ENCODE measurements at regions not wholly inside any gene's neighbourhood (a gene's known extent, or its start where the extent isn't known, plus 50 kb on each side); places are given as distances from the start of the nearest gene placed in this dataset.
"Not testable (repeated sequence)": the region's sequence is repeated elsewhere in the genome, so short reads cannot be mapped to it uniquely, and the experiment has no call there.

DNA sequence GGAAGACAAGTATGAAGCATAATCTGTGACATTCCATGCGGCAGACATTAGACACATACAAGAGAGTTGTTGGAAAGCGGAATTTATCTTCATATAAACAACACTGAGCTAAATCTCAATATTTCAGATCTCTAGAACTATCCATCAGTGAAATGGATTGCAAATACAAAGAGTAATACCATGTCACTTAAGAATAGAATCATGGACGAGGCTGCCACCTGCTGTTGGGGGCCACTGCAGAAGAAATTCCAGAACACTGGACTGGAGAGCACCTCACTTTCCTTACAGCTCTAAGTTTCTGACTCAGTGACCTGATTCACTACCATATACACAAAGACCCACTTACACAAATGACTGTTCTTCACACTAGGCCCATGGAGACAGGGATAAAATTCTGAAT, 346.7 kb downstream of the OR4F29 start:
- not testable (repeated sequence) for DNase-seq (ENCODE audit: low read depth)

DNA sequence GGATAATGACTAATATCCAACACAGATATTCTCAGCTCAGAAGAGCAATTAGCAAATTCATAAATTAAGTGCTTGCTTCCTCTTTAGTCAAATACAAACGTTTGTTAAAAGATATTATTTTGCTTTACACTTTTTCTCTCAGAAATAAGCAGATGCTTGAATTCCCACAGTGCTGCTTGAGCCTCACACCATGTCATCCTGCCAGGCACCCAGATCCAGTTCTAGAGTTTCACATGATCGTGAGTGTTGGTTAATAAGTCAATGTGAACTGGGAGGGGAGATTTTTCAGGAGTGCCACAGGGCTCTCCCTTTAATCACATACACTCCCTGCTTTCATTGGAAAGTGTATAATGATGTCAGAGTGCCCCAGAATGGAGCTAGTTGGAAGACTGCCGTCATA, 352.0 kb downstream of the OR4F29 start:
- DNase-seq (ENCODE audit: low read depth): not testable (repeated sequence)

DNA sequence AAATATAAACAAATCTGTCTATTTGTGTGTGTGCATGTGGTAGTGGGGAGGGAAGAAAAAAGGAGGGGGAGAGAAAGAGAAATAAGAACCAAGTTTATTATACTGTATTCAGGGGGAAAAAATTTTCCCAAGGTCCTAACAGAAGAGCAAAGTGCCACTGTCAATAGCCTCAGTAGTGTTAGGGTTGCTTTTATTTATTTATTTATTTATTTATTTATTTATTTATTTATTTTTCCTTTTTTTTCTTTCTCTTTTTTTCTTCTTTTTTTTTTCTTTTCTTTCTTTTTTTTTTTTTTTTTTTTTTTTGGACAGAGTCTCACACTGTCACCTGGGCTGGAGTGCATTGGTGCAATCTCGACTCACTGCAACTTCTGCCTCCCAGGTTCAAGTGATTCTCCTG, 352.7 kb downstream of the OR4F29 start:
- DNase-seq (ENCODE audit: low read depth): not testable (repeated sequence)

DNA sequence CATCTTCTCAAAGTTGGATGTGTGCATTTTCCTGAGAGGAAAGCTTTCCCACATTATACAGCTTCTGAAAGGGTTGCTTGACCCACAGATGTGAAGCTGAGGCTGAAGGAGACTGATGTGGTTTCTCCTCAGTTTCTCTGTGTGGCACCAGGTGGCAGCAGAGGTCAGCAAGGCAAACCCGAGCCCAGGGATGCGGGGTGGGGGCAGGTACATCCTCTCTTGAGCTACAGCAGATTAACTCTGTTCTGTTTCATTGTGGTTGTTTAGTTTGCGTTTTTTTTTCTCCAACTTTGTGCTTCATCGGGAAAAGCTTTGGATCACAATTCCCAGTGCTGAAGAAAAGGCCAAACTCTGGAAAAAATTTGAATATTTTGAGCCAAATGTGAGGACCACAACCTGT, 360.2 kb downstream of the OR4F29 start:
- not testable (repeated sequence) for DNase-seq (ENCODE audit: low read depth)

DNA sequence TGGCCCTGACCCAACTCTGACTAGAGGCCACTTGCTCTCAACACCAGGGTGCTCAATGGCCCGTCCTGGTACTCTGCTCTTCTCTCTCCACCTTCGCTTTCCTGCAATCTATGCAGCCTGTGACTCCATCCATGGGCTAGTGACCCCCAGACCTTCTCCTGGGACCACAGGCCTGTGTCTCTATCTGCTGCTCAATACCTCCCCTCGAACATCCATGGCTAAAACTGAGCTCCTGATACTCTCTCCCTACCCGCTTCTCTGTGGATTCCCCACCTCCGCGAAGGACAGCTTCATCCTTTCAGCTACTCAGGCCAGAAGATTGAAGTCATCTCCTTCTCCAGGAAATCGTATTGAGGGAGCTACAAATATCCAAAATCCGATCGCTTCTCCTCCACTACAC, 363.4 kb downstream of the OR4F29 start:
- not testable (repeated sequence) for DNase-seq (ENCODE audit: low read depth)

DNA sequence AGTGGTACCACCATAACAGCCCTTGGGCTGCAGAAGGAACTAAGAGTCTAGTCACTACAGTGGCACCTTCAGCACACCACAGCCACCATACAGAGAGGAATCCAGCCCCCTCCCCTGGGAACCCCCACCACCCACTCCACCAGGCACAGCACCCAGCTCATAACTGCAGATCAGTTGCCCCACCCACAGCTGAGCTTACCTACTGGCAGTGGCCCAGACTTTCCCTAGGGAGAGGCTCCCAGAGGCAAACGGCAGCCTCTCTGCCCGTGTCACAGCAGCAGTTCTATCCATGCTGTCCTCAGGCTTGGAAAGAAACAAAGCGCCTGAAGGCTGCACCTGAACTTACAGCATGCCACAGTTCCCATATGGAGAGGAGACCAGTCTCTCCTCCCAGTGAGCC, 372.3 kb downstream of the OR4F29 start:
- not testable (repeated sequence) for DNase-seq (ENCODE audit: low read depth)

DNA sequence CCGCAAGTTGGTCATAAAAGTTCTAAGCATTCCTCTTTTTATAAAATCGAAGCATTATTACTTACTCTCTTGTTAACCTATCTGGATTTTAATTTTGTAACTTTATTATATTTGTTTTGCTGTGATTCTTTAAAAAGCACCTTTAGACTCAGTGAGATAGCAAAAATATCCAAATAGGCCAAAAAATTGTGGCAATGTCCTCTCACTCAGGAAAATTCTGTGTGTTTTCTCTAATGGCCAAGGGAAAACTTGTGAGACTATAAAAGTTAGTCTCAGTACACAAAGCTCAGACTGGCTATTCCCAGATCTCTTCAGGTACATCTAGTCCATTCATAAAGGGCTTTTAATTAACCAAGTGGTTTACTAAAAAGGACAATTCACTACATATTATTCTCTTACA, 386.4 kb downstream of the OR4F29 start, which contains the start of gene OR4F5:
TSS of gene OR4F5 (plus strand) at position 301 of the 400 bp plus-strand sequence.
- not testable (repeated sequence) for DNase-seq (ENCODE audit: low read depth)

DNA sequence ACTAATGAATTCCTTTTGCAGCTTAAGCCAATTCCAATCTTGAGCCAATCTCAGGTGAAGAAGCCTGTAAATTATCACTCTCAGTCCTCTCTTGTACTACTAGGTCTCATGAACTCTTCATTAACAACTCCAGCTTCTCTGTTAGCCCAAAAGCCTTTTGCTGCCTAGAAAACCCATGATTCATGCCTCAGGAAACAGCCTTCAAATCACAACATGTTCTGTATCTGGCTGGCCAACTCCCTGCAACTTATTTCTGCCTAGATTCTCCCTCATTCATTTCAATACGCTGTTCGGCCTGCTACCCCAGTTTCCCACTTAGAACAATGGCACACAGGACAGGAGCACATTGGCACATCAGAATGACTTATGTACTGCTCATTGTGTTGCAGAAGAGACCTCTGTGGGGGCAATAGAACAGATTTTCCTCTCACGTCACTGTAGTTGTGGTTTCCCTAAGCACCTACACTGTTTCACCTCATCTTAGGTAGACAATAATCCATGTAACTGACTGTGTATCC, 395.4 kb downstream of the OR4F29 start:
- not testable (repeated sequence) for DNase-seq (ENCODE audit: low read depth)

DNA sequence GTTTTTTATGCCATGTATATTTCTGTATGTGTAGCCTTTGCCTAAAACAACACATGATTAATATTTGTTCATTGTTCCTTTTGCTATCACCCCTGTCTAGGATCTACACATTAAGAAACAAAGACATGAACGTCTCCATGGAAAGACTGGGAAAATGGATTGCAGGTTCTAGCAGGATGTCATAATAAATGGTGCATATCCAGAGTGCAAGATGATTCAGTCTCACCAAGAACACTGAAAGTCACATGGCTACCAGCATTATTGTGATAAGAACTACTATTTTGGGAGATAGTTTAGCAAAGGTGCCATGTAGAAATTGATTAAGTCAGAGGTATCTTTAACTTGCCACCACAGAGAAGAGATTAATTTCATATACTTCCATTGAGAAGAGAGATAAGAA, 398.3 kb downstream of the OR4F29 start:
- DNase-seq (ENCODE audit: low read depth): not testable (repeated sequence)

DNA sequence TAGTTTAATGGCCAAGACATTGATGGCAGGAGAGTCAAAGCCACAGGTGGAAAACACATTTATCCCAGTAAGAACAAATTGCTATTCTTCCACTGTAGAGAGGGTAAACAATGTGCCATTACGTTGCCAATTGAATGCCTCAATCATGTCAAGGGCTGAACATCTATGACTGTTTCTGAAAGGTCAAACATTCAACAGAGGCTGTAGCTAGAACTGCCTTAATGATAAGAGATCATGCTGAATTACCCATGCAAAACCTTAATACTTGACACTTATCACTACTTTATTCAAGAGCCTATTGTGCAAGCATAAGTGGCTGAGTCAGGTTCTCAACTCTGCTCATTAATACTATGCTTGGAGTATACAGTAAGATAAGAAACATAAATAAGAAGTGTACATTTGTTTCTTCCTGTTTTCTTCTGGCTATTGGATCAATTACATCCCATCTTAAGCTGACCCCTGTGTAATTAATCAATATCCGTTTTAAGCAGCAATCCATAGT, 409.5 kb downstream of the OR4F29 start:
- not testable (repeated sequence) for DNase-seq (ENCODE audit: low read depth)

DNA sequence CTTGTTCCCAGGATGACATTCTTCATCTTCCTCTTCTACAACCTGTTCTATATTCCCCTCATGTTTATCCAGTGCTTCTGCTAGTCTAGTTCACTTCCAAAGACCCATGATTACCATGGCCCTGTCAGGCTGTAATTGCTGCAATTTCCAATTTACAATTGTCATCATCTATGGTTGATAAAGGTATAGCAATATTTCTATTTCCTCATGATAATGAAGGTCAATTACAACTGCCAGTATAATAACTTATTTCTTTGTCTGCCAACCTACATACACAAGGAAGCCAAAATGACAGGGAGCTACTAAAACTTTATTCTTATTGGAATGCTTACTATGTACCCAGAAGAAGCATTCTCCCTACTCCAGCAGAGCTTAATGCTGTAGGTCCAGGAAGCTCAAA, 410.3 kb downstream of the OR4F29 start:
- DNase-seq (ENCODE audit: low read depth): not testable (repeated sequence)

DNA sequence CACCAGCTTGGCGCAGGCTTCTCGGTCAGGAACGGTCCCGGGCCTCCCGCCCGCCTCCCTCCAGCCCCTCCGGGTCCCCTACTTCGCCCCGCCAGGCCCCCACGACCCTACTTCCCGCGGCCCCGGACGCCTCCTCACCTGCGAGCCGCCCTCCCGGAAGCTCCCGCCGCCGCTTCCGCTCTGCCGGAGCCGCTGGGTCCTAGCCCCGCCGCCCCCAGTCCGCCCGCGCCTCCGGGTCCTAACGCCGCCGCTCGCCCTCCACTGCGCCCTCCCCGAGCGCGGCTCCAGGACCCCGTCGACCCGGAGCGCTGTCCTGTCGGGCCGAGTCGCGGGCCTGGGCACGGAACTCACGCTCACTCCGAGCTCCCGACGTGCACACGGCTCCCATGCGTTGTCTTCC, 422.3 kb downstream of the OR4F29 start:
- not testable (repeated sequence) for DNase-seq (ENCODE audit: low read depth)

DNA sequence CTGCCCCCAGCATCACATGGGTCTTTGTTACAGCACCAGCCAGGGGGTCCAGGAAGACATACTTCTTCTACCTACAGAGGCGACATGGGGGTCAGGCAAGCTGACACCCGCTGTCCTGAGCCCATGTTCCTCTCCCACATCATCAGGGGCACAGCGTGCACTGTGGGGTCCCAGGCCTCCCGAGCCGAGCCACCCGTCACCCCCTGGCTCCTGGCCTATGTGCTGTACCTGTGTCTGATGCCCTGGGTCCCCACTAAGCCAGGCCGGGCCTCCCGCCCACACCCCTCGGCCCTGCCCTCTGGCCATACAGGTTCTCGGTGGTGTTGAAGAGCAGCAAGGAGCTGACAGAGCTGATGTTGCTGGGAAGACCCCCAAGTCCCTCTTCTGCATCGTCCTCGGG, 434.2 kb downstream of the OR4F29 start:
- not testable (repeated sequence) for DNase-seq (ENCODE audit: low read depth)

DNA sequence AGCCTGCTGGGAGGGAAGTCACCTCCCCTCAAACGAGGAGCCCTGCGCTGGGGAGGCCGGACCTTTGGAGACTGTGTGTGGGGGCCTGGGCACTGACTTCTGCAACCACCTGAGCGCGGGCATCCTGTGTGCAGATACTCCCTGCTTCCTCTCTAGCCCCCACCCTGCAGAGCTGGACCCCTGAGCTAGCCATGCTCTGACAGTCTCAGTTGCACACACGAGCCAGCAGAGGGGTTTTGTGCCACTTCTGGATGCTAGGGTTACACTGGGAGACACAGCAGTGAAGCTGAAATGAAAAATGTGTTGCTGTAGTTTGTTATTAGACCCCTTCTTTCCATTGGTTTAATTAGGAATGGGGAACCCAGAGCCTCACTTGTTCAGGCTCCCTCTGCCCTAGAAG, 435.5 kb downstream of the OR4F29 start:
- DNase-seq (ENCODE audit: low read depth): not testable (repeated sequence)

DNA sequence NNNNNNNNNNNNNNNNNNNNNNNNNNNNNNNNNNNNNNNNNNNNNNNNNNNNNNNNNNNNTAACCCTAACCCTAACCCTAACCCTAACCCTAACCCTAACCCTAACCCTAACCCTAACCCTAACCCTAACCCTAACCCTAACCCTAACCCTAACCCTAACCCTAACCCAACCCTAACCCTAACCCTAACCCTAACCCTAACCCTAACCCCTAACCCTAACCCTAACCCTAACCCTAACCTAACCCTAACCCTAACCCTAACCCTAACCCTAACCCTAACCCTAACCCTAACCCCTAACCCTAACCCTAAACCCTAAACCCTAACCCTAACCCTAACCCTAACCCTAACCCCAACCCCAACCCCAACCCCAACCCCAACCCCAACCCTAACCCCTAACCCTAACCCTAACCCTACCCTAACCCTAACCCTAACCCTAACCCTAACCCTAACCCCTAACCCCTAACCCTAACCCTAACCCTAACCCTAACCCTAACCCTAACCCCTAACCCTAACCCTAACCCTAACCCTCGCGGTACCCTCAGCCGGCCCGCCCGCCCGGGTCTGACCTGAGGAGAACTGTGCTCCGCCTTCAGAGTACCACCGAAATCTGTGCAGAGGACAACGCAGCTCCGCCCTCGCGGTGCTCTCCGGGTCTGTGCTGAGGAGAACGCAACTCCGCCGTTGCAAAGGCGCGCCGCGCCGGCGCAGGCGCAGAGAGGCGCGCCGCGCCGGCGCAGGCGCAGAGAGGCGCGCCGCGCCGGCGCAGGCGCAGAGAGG, 441.3 kb downstream of the OR4F29 start:
- DNase-seq (ENCODE audit: low read depth): not testable (repeated sequence)
